SK-N-MC (cell line): ENCODE measurements at regions not wholly inside any gene's neighbourhood (a gene's known extent, or its start where the extent isn't known, plus 50 kb on each side); places are given as distances from the start of the nearest gene placed in this dataset.

Experiments
- EZH2 ChIP-seq: fragments of 200-600 bp; sonication (generic); IDR thresholded peaks from one replicate; pipeline ENCODE4 v1.6.1; 2017; ENCODE audit warnings: antibody characterized with exemption
- POLR2AphosphoS5 ChIP-seq: IDR thresholded peaks from 2 replicates; pipeline ENCODE4 v1.6.1; 2012; ENCODE audit warnings: mild to moderate bottlenecking, low read depth, low read length, borderline replicate concordance

DNA sequence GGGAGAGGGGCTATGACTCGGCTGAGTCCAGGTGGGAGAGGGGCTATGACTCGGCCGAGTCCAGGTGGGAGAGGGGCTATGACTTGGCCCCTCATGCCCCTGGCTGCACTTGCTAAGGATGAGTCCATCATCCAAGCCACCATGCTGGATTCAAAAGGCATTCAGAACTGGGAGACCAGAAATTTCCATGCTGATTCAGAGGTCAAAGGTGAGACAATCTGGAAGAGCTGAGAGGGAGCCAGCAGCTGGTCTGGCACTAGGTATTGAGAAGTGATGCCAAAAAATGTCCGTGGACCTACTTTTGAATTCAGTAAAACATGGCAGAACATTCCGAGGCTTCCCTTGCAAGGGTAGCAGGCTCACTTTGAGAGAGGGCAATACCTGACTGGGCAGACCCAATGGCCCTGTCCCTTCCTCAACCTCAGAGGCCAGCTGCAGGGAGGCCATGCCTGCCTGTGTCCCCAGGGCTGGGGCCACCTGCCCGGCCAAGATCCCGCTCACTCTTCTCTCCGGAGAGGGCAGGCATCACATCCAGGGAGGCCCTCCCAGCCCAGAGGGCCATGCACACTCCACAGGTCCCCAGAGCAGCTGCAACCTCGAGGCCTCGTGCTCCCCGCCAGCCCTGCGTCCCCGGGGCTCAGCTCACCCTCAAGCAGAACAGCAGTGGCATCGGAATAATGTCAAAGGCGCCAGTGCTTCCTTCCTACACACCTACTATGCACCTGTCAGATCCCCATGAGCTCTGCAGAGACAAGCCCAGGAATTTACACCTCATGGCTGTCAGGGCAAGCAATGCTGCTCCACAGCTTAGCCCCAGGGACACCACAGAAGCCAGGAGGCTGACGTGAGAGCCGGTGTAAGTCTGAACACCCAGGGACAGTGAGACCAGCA, 80.2 kb upstream of the GPC1 start:
- TF ChIP-seq POLR2AphosphoS5 (no peak), EZH2 (no peak)
